NCI-H1417 treated with DMSO at 0.1 percent for 48 hours (cell line): ENCODE measurements at regions not wholly inside any gene's neighbourhood (a gene's known extent, or its start where the extent isn't known, plus 50 kb on each side); places are given as distances from the start of the nearest gene placed in this dataset.
"Not testable (repeated sequence)": the region's sequence is repeated elsewhere in the genome, so short reads cannot be mapped to it uniquely, and the experiment has no call there.

ENCODE experiments used
- DNase-seq: peaks from one replicate; lab custom pipeline; 2025; lab: John Stamatoyannopoulos, UW

- no peak for DNase-seq
These were observed 289.3 kb downstream of the DUSP6 start for GRCh38 chr12:89062996-89063395.

- peak; percentile 50 for DNase-seq
These were observed 292.4 kb downstream of the DUSP6 start for GRCh38 chr12:89059721-89060541.

- DNase-seq: no peak
These were observed 293.2 kb downstream of the DUSP6 start for GRCh38 chr12:89059056-89059455.

GRCh38 chr12:89058402-89058801, 293.9 kb downstream of the DUSP6 start:
- DNase-seq: no peak

- not testable (repeated sequence) for DNase-seq
These were observed 298.5 kb downstream of the DUSP6 start for GRCh38 chr12:89053817-89054216.

GRCh38 chr12:89051065-89051677, 301.1 kb downstream of the DUSP6 start:
- peak; percentile 21 for DNase-seq

- no peak for DNase-seq
These were observed 304.4 kb downstream of the DUSP6 start for GRCh38 chr12:89047856-89048418.

GRCh38 chr12:89041078-89041477, 311.2 kb downstream of the DUSP6 start:
- DNase-seq: no peak

- no peak for DNase-seq
These were observed 311.9 kb downstream of the DUSP6 start for GRCh38 chr12:89040146-89040964.

GRCh38 chr12:89038831-89039512, 313.3 kb downstream of the DUSP6 start:
- DNase-seq: no peak

GRCh38 chr12:89033062-89033461, 319.2 kb downstream of the DUSP6 start:
- DNase-seq: no peak

GRCh38 chr12:89029961-89030360, 322.3 kb downstream of the DUSP6 start:
- no peak for DNase-seq

GRCh38 chr12:89024580-89024979, 327.7 kb downstream of the DUSP6 start:
- DNase-seq: no peak

- DNase-seq: no peak
These were observed 328.4 kb downstream of the DUSP6 start for GRCh38 chr12:89023936-89024335.

GRCh38 chr12:89020689-89021088, 331.6 kb downstream of the DUSP6 start:
- DNase-seq: no peak

- no peak for DNase-seq
These were observed 332.2 kb downstream of the DUSP6 start for GRCh38 chr12:89020121-89020480.

- peak; percentile 83 for DNase-seq
These were observed 332.7 kb downstream of the DUSP6 start for GRCh38 chr12:89019439-89020120.

GRCh38 chr12:89016970-89017778, 335.1 kb downstream of the DUSP6 start:
- DNase-seq: peak; percentile 74

GRCh38 chr12:89015419-89015818, 336.9 kb downstream of the DUSP6 start:
- DNase-seq: no peak

- no peak for DNase-seq
These were observed 353.9 kb downstream of the DUSP6 start for GRCh38 chr12:88998421-88998820.
